ENCODE measurements at regions not wholly inside any gene's neighbourhood (a gene's known extent, or its start where the extent isn't known, plus 50 kb on each side); places are given as distances from the start of the nearest gene placed in this dataset.
"Not testable (repeated sequence)": the region's sequence is repeated elsewhere in the genome, so short reads cannot be mapped to it uniquely, and the experiment has no call there.

- Histone ChIP-seq H3K27me3 (ENCODE audit: control insufficient read depth in 3 of 3, insufficient read depth in 3 of 3, low read length in 3 of 3) (no peaks in the 10 kb centered on the region), H3K4me1 (ENCODE audit: control insufficient read depth in 3 of 3, insufficient read depth in 2 of 3, low read depth in 1 of 3, low read length in 2 of 3) (peaks cover 0 to 2% (median 0%) of the 10 kb centered on the region in 3 donors), H3K27ac (ENCODE audit: low read depth in 1 of 3, low read length in 2 of 3) (peak overlapping the region in 1 of 3 donors; percentile 50), H3K4me3 (ENCODE audit: low read depth in 1 of 3, low read length in 3 of 3) (no peak overlapping the region), H3K36me3 (ENCODE audit: control insufficient read depth in 3 of 3, insufficient read depth in 2 of 3, low read depth in 1 of 3, low read length in 3 of 3) (no peaks in the 10 kb centered on the region), H3K9me3 (ENCODE audit: control insufficient read depth in 2 of 2, insufficient read depth in 1 of 2, low read depth in 1 of 2, low read length in 1 of 2) (peaks cover 0 to 2% of the 10 kb centered on the region in 2 donors)
- DNase-seq = no peak
- no peak for FAIRE-seq
- 67 to 79% (median 73%) methylated on average over 2 of the region's 2 CpGs for WGBS, 3 donors
Measured at GRCh38 chr7:106568002-106568679, 92.8 kb downstream of the CCDC71L start.

- not testable (repeated sequence) for DNase-seq; H3K4me1 ChIP-seq (ENCODE audit: control insufficient read depth in 3 of 3, insufficient read depth in 2 of 3, low read depth in 1 of 3, low read length in 2 of 3); FAIRE-seq; H3K36me3 ChIP-seq (ENCODE audit: control insufficient read depth in 3 of 3, insufficient read depth in 2 of 3, low read depth in 1 of 3, low read length in 3 of 3); H3K27me3 ChIP-seq (ENCODE audit: control insufficient read depth in 3 of 3, insufficient read depth in 3 of 3, low read length in 3 of 3); H3K9me3 ChIP-seq (ENCODE audit: control insufficient read depth in 2 of 2, insufficient read depth in 1 of 2, low read depth in 1 of 2, low read length in 1 of 2); H3K4me3 ChIP-seq (ENCODE audit: low read depth in 1 of 3, low read length in 3 of 3); H3K27ac ChIP-seq (ENCODE audit: low read depth in 1 of 3, low read length in 2 of 3)
- 83 to 89% (median 88%) methylated on average over 15 of the region's 15 CpGs for WGBS, 3 donors
Measured at GRCh38 chr7:106567204-106568001, 93.6 kb downstream of the CCDC71L start.

- no peak for FAIRE-seq
- H3K27ac ChIP-seq (ENCODE audit: low read depth in 1 of 3, low read length in 2 of 3) = no peak overlapping the region
- DNase-seq = no peak
- no peaks in the 10 kb centered on the region for H3K27me3 ChIP-seq (ENCODE audit: control insufficient read depth in 3 of 3, insufficient read depth in 3 of 3, low read length in 3 of 3)
- H3K4me3 ChIP-seq (ENCODE audit: low read depth in 1 of 3, low read length in 3 of 3) = no peak overlapping the region
- H3K9me3 ChIP-seq (ENCODE audit: control insufficient read depth in 2 of 2, insufficient read depth in 1 of 2, low read depth in 1 of 2, low read length in 1 of 2) = peaks cover 0 to 2% of the 10 kb centered on the region in 2 donors
- 80 to 82% (median 81%) methylated on average over 2 of the region's 2 CpGs for WGBS, 3 donors
- no peaks in the 10 kb centered on the region for H3K36me3 ChIP-seq (ENCODE audit: control insufficient read depth in 3 of 3, insufficient read depth in 2 of 3, low read depth in 1 of 3, low read length in 3 of 3)
- peaks cover 0 to 2% (median 0%) of the 10 kb centered on the region in 3 donors for H3K4me1 ChIP-seq (ENCODE audit: control insufficient read depth in 3 of 3, insufficient read depth in 2 of 3, low read depth in 1 of 3, low read length in 2 of 3)
Measured at GRCh38 chr7:106566672-106567071, 94.3 kb downstream of the CCDC71L start.

- no peak for FAIRE-seq
- peaks cover 0 to 2% of the 10 kb centered on the region in 2 donors for H3K9me3 ChIP-seq (ENCODE audit: control insufficient read depth in 2 of 2, insufficient read depth in 1 of 2, low read depth in 1 of 2, low read length in 1 of 2)
- no peaks in the 10 kb centered on the region for H3K27me3 ChIP-seq (ENCODE audit: control insufficient read depth in 3 of 3, insufficient read depth in 3 of 3, low read length in 3 of 3)
- no peaks in the 10 kb centered on the region for H3K36me3 ChIP-seq (ENCODE audit: control insufficient read depth in 3 of 3, insufficient read depth in 2 of 3, low read depth in 1 of 3, low read length in 3 of 3)
- DNase-seq = no peak
- peaks cover 0 to 2% (median 0%) of the 10 kb centered on the region in 3 donors for H3K4me1 ChIP-seq (ENCODE audit: control insufficient read depth in 3 of 3, insufficient read depth in 2 of 3, low read depth in 1 of 3, low read length in 2 of 3)
- no peak overlapping the region for H3K27ac ChIP-seq (ENCODE audit: low read depth in 1 of 3, low read length in 2 of 3)
- no peak overlapping the region for H3K4me3 ChIP-seq (ENCODE audit: low read depth in 1 of 3, low read length in 3 of 3)
- 70 to 95% (median 88%) methylated on average over 6 of the region's 6 CpGs for WGBS, 3 donors
Measured at GRCh38 chr7:106566196-106566595, 94.8 kb downstream of the CCDC71L start.

DNA sequence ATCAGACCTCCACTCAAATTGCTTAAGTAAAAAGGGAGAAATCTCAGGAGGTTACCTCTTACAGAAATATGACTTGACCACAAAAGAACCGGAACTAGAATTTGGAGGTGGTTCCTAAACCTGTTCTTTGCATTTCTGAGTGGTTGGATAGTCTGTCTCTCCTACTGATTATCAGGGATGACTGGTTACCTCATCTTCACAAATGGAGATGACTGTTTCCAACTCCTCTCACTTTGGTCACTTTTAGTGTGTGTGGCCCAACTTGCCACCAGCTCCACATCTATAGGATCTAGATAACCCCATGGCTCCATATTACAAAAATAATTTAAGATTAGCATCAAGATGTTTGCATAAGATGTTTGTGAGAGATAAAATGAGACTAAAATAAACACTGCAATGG, 95.5 kb downstream of the CCDC71L start:
- DNase-seq (no peak), FAIRE-seq (no peak)
- no peaks in the 10 kb centered on the region for H3K36me3 ChIP-seq (ENCODE audit: control insufficient read depth in 3 of 3, insufficient read depth in 2 of 3, low read depth in 1 of 3, low read length in 3 of 3)
- no peak overlapping the region for H3K4me3 ChIP-seq (ENCODE audit: low read depth in 1 of 3, low read length in 3 of 3)
- H3K4me1 ChIP-seq (ENCODE audit: control insufficient read depth in 3 of 3, insufficient read depth in 2 of 3, low read depth in 1 of 3, low read length in 2 of 3) = peaks cover 0 to 2% (median 0%) of the 10 kb centered on the region in 3 donors
- H3K27ac ChIP-seq (ENCODE audit: low read depth in 1 of 3, low read length in 2 of 3) = no peak overlapping the region
- H3K9me3 ChIP-seq (ENCODE audit: control insufficient read depth in 2 of 2, insufficient read depth in 1 of 2, low read depth in 1 of 2, low read length in 1 of 2) = peaks cover 0 to 2% of the 10 kb centered on the region in 2 donors
- 86 to 90% (median 90%) methylated on average over 1 of the region's 1 CpG for WGBS, 3 donors
- no peaks in the 10 kb centered on the region for H3K27me3 ChIP-seq (ENCODE audit: control insufficient read depth in 3 of 3, insufficient read depth in 3 of 3, low read length in 3 of 3)

DNA sequence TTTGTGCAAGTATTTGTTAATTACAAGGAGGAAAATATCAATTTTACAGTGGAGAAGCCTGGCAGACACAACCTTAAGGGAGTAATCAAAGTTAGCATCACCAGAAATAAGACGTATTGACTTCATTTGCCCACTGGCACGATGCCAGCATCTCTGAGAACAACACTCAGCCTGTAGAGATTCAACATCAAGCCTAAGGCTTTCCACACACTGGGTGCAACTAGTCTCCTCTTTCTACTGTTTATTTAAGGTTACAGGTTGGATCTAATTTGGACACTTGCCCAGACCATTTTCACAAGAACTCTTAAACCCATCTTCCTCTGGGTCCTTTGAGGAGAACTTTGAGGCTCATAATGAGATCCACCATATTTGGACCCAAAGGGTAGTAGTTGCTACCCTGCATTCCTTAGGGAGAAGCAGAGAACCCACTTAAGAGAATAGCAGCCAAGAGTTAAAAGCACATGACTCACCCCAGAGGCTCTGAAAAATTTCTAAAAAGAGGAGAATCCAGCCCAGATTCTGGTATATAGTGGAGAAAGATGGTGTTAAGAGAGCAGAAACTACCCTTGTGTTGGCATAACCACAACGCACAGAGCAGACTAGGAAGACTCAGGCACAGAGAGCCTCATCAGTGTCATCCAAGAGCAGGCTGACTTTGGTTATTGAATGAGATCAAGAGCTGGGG, 97.3 kb downstream of the CCDC71L start:
- no peaks in the 10 kb centered on the region for H3K36me3 ChIP-seq (ENCODE audit: control insufficient read depth in 3 of 3, insufficient read depth in 2 of 3, low read depth in 1 of 3, low read length in 3 of 3)
- H3K27ac ChIP-seq (ENCODE audit: low read depth in 1 of 3, low read length in 2 of 3) = no peak overlapping the region
- H3K4me3 ChIP-seq (ENCODE audit: low read depth in 1 of 3, low read length in 3 of 3) = no peak overlapping the region
- peaks cover 0 to 2% (median 0%) of the 10 kb centered on the region in 3 donors for H3K27me3 ChIP-seq (ENCODE audit: control insufficient read depth in 3 of 3, insufficient read depth in 3 of 3, low read length in 3 of 3)
- WGBS, 3 donors = 71 to 76% (median 75%) methylated on average over 3 of the region's 3 CpGs
- no peak for FAIRE-seq
- H3K4me1 ChIP-seq (ENCODE audit: control insufficient read depth in 3 of 3, insufficient read depth in 2 of 3, low read depth in 1 of 3, low read length in 2 of 3) = peaks cover 0 to 2% (median 0%) of the 10 kb centered on the region in 3 donors
- peaks cover 0 to 2% of the 10 kb centered on the region in 2 donors for H3K9me3 ChIP-seq (ENCODE audit: control insufficient read depth in 2 of 2, insufficient read depth in 1 of 2, low read depth in 1 of 2, low read length in 1 of 2)
- DNase-seq = no peak

DNA sequence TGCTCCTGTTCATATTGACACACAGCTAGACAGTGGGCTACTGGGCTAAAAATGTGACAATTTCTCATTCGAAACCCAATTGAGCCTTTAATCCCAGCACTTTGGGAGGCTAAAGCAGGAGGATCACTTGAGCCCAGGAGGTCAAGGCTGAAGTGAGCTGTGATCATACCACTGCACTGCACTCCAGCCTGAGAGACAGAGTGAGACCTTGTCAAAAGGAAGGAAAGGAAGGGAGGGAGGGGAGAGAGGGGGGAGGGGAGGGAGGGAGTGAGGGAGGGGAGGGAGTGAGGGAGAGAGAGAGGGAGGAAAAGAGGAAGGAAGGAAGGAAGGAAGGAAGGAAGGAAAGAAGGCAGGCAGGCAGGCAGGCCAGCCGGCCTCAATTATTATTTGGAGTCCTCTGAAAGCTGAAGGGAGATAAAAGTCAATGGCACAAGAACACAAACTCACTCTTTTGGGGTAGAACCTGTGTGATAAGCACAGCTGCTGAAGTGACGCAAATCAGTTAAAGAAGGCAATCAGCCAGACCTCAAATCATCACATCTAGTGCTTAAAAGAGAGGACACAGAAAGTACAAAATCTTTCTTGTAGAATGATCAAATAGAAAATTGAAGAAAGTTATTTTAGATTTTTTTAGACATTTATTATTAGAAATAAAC, 98.1 kb downstream of the CCDC71L start:
- DNase-seq = no peak
- H3K4me3 ChIP-seq (ENCODE audit: low read depth in 1 of 3, low read length in 3 of 3) = no peak overlapping the region
- no peak for FAIRE-seq
- H3K36me3 ChIP-seq (ENCODE audit: control insufficient read depth in 3 of 3, insufficient read depth in 2 of 3, low read depth in 1 of 3, low read length in 3 of 3) = no peaks in the 10 kb centered on the region
- H3K27me3 ChIP-seq (ENCODE audit: control insufficient read depth in 3 of 3, insufficient read depth in 3 of 3, low read length in 3 of 3) = peaks cover 0 to 2% (median 0%) of the 10 kb centered on the region in 3 donors
- no peak overlapping the region for H3K27ac ChIP-seq (ENCODE audit: low read depth in 1 of 3, low read length in 2 of 3)
- H3K9me3 ChIP-seq (ENCODE audit: control insufficient read depth in 2 of 2, insufficient read depth in 1 of 2, low read depth in 1 of 2, low read length in 1 of 2) = peaks cover 0 to 2% of the 10 kb centered on the region in 2 donors
- no peaks in the 10 kb centered on the region for H3K4me1 ChIP-seq (ENCODE audit: control insufficient read depth in 3 of 3, insufficient read depth in 2 of 3, low read depth in 1 of 3, low read length in 2 of 3)
- WGBS, 3 donors = 83 to 92% (median 85%) methylated on average over 3 of the region's 3 CpGs
